ENCODE measurements at regions not wholly inside any gene's neighbourhood (a gene's known extent, or its start where the extent isn't known, plus 50 kb on each side); places are given as distances from the start of the nearest gene placed in this dataset.

GRCh38 chr7:49260538-49260937 lies 336.2 kb downstream of the CDC14C start:
- DNase-seq, result no peak

GRCh38 chr7:49261928-49262327 lies 337.6 kb downstream of the CDC14C start:
- DNase-seq, result no peak

GRCh38 chr7:49264530-49264929 lies 340.2 kb downstream of the CDC14C start:
- DNase-seq, result no peak

GRCh38 chr7:49273897-49274296 lies 349.6 kb downstream of the CDC14C start:
- no peak for DNase-seq

- no peak for DNase-seq
These were observed 355.5 kb downstream of the CDC14C start for GRCh38 chr7:49279891-49280290.

GRCh38 chr7:49287653-49288052 lies 363.3 kb downstream of the CDC14C start:
- DNase-seq, result no peak

- DNase-seq, result no peak
These were observed 370.3 kb downstream of the CDC14C start for GRCh38 chr7:49294611-49295010.

- DNase-seq, result no peak
These were observed 370.8 kb downstream of the CDC14C start for GRCh38 chr7:49295146-49295545.

GRCh38 chr7:49297958-49298357 lies 373.6 kb downstream of the CDC14C start:
- no peak for DNase-seq

- no peak for DNase-seq
These were observed 384.4 kb downstream of the CDC14C start for GRCh38 chr7:49308787-49309186.

GRCh38 chr7:49320083-49320482 lies 395.7 kb downstream of the CDC14C start:
- DNase-seq, result no peak

GRCh38 chr7:49321843-49322242 lies 397.5 kb downstream of the CDC14C start:
- no peak for DNase-seq

GRCh38 chr7:49322476-49322875 lies 398.1 kb downstream of the CDC14C start:
- no peak for DNase-seq

- no peak for DNase-seq
These were observed 399.7 kb downstream of the CDC14C start for GRCh38 chr7:49324040-49324439.

- no peak for DNase-seq
These were observed 400.4 kb downstream of the CDC14C start for GRCh38 chr7:49324707-49325106.

GRCh38 chr7:49325571-49325970 lies 401.2 kb downstream of the CDC14C start:
- DNase-seq, result no peak

- DNase-seq, result no peak
These were observed 402.8 kb downstream of the CDC14C start for GRCh38 chr7:49327155-49327554.

- DNase-seq, result no peak
These were observed 409.0 kb downstream of the CDC14C start for GRCh38 chr7:49333180-49333881.

GRCh38 chr7:49341849-49342248 lies 417.5 kb downstream of the CDC14C start:
- DNase-seq, result no peak

- no peak for DNase-seq
These were observed 420.2 kb downstream of the CDC14C start for GRCh38 chr7:49344556-49344955.

GRCh38 chr7:49346195-49346899 lies 422.0 kb downstream of the CDC14C start:
- no peak for DNase-seq

GRCh38 chr7:49367072-49367471 lies 406.4 kb upstream of the VWC2 start:
- no peak for DNase-seq

- no peak for DNase-seq
These were observed 401.7 kb upstream of the VWC2 start for GRCh38 chr7:49371771-49372170.

- no peak for DNase-seq
These were observed 396.5 kb upstream of the VWC2 start for GRCh38 chr7:49376817-49377375.
